ENCODE measurements at regions not wholly inside any gene's neighbourhood (a gene's known extent, or its start where the extent isn't known, plus 50 kb on each side); places are given as distances from the start of the nearest gene placed in this dataset.
"Not testable (repeated sequence)": the region's sequence is repeated elsewhere in the genome, so short reads cannot be mapped to it uniquely, and the experiment has no call there.

- in situ Hi-C loops (cut with HindIII; ENCODE audit: low pct_ligation_motif_present, low pct_unique_long_range_greater_than_20kb, low sequenced_read_pairs): no loop called here
- no peak for DNase-seq
Measured at GRCh38 chr4:117704721-117705120, 329.6 kb upstream of the NDST3 start.

GRCh38 chr4:117740736-117741135 lies 293.6 kb upstream of the NDST3 start:
- in situ Hi-C loops (cut with HindIII; ENCODE audit: low pct_ligation_motif_present, low pct_unique_long_range_greater_than_20kb, low sequenced_read_pairs): no loop called here
- no peak for DNase-seq

- DNase-seq: not testable (repeated sequence)
Measured at GRCh38 chr4:117745379-117745778, 288.9 kb upstream of the NDST3 start.

GRCh38 chr4:117755438-117755837 lies 278.8 kb upstream of the NDST3 start:
- DNase-seq: no peak
- in situ Hi-C loops (cut with HindIII; ENCODE audit: low pct_ligation_motif_present, low pct_unique_long_range_greater_than_20kb, low sequenced_read_pairs): no loop called here

More at GRCh38 chr4:117745379-117745778, 288.9 kb upstream of the NDST3 start:
- in situ Hi-C loops (cut with HindIII; ENCODE audit: low pct_ligation_motif_present, low pct_unique_long_range_greater_than_20kb, low sequenced_read_pairs): not testable (repeated sequence)

DNA sequence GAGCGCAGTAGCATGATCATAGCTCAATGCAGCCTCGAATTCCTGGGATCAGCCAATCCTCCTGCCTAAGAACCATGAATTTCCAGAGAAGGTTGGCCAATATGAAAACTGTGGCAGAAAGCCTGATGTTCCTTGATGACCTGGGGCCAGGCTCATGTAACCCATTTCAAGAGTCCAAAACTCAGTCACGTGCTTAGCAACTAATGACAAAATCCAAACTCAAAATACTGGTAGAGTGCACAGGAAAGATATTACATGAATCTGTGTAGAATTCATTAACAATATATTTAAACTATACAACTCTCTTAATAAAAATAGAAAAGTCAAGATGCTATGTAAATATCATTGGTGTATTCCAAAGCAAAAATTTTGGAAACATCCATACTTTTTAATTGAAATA lies 265.7 kb upstream of the NDST3 start:
- in situ Hi-C loops (cut with HindIII; ENCODE audit: low pct_ligation_motif_present, low pct_unique_long_range_greater_than_20kb, low sequenced_read_pairs): no loop called here
- DNase-seq: no peak

- in situ Hi-C loops (cut with HindIII; ENCODE audit: low pct_ligation_motif_present, low pct_unique_long_range_greater_than_20kb, low sequenced_read_pairs): no loop called here
- DNase-seq: no peak
Measured at GRCh38 chr4:117770269-117771102, 263.8 kb upstream of the NDST3 start.

DNA sequence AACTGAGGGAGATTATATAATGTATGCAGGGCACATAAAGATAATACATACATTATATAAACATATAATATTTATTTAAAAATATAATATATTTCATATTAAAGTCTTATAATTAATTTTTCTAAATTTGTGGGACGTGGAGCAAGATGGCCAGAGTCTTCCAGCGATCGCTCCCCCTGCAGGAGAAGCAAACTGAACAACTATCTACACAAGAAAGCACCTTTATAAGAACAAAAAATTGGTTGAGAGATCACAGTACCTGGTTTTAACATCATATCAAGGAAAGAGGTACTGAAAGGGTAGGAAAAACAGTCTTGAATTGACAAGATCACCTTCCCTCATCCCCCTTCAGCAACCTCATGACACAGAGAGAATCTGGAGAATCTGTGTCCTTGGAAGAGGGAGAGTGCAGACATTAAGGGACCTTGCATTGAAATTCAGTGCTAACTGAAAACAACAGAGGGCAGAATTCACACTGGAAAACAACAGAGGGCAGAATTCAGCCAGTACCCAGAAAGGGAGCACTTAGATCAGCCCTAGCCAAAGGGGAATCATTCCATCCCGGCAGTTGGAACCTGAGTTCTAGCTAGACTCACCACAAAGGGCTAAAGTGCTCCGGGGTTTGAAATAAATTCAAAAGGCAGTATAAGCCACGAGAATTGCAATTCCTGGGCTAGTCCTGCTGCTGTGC lies 262.5 kb upstream of the NDST3 start:
- DNase-seq: peak; percentile 15
- in situ Hi-C loops (cut with HindIII; ENCODE audit: low pct_ligation_motif_present, low pct_unique_long_range_greater_than_20kb, low sequenced_read_pairs): no loop called here

DNA sequence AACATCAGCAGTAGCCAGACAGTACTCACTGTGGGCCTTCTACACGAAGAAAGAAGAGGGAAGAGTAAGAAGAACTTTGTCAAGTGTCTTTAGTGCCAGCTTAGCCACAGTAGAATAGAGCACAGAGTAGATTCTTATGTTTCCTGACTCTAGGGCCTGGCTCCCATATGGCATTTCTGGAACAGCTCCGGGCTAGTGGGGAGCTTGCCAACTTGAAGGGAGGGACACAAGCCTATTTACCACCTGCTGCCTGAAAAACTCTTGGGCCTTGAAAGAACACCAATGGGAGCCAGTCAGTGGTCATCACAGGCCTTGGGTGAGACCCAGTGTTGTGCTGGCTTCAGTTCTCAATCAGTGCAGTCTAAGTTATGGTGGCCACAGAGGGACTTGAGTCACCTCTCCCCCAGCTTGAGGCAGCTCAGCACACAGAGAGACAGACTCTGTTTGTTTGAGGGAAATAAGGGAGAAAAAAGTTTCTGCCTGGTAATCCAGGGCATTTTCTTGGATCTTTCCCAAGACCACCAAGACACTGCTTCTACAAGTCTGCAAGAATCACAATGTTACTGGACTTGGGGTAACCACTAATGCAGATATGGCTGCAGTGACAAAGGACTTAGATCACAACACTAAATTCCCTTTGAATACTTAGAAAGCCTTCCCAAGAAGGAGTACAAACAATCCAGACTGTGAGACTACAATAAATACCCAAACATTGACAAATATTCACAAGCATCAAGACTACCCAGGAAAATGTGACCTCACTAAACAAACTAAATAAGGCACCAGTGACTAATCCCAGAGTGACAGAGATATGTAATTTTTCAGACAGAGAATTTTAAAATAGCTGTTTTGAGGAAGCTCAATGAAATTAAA lies 261.0 kb upstream of the NDST3 start:
- in situ Hi-C loops (cut with HindIII; ENCODE audit: low pct_ligation_motif_present, low pct_unique_long_range_greater_than_20kb, low sequenced_read_pairs): no loop called here
- no peak for DNase-seq

- DNase-seq: no peak
- in situ Hi-C loops (cut with HindIII; ENCODE audit: low pct_ligation_motif_present, low pct_unique_long_range_greater_than_20kb, low sequenced_read_pairs): no loop called here
Measured at GRCh38 chr4:117777721-117778120, 256.6 kb upstream of the NDST3 start.

GRCh38 chr4:117783716-117784115 lies 250.6 kb upstream of the NDST3 start:
- in situ Hi-C loops (cut with HindIII; ENCODE audit: low pct_ligation_motif_present, low pct_unique_long_range_greater_than_20kb, low sequenced_read_pairs): no loop called here
- peak; percentile 50 for DNase-seq

DNA sequence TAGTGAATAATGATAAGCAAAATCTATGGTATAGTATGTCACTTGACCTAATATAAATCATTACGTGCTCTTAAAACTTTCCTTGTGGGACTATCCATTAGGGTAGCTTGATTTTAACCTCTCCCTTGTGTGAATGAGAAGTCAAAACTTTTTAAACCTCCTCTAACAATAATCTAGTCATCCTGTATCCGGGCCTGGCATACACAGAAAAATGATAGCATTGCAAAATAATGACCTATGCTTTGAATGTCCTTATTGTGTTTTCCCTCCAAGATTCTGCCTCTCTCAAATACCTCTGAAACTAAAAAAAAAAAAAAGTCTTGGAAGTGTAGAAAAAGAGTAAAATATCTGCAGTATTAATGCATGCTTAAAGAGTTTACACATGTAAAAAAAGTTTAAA lies 250.0 kb upstream of the NDST3 start:
- in situ Hi-C loops (cut with HindIII; ENCODE audit: low pct_ligation_motif_present, low pct_unique_long_range_greater_than_20kb, low sequenced_read_pairs): no loop called here
- no peak for DNase-seq

- in situ Hi-C loops (cut with HindIII; ENCODE audit: low pct_ligation_motif_present, low pct_unique_long_range_greater_than_20kb, low sequenced_read_pairs): no loop called here
- no peak for DNase-seq
Measured at GRCh38 chr4:117786566-117786965, 247.7 kb upstream of the NDST3 start.

DNA sequence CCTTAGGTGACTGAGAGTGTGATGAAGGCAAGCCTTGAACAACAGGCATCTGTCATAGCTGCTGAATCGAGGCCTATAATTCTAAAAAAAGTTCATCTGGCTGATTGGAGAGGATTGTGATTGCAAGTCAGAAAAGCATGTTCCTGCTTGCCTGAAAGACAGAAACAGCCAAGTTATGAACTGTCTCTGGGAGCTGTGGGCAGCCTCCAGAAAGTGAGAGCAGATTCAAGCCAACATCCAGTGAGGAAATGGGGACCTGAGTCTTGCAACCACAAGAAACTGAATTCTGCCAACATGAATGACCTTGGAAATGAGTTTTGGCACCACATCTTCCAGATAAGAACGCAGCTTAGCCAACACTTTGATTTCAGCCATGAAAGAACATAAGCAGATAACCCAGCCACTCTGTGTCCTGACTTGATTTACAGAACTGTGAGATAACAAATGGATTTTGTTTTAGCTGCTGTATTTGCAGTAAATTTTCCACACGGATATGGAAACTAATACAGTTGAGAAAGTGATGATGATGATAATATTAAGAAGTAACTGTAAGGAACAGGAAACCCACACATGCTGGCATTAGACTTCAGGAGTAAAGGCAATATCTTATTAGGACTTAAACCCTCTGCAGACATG lies 240.3 kb upstream of the NDST3 start:
- DNase-seq: no peak
- in situ Hi-C loops (cut with HindIII; ENCODE audit: low pct_ligation_motif_present, low pct_unique_long_range_greater_than_20kb, low sequenced_read_pairs): no loop called here

DNA sequence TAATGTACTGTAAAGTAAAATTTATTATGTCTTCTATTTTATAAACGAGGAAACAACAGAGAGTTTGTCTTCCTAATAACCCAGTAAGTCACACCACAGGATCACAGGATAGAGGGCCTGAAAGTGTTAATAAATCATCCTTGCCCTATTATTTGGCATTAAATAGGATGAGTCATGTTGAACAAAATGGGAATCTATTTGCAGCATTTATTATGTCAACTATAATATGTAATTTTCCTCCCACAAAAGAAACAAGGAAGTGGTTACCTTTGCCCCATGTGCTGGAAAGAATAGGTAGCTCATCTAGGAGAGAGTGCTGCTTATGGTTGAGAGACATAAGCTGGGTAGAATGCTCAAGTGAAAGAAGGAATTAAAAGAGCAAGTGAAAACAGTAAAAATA lies 237.6 kb upstream of the NDST3 start:
- in situ Hi-C loops (cut with HindIII; ENCODE audit: low pct_ligation_motif_present, low pct_unique_long_range_greater_than_20kb, low sequenced_read_pairs): no loop called here
- DNase-seq: no peak

- DNase-seq: no peak
- in situ Hi-C loops (cut with HindIII; ENCODE audit: low pct_ligation_motif_present, low pct_unique_long_range_greater_than_20kb, low sequenced_read_pairs): no loop called here
Measured at GRCh38 chr4:117800636-117801035, 233.7 kb upstream of the NDST3 start.

DNA sequence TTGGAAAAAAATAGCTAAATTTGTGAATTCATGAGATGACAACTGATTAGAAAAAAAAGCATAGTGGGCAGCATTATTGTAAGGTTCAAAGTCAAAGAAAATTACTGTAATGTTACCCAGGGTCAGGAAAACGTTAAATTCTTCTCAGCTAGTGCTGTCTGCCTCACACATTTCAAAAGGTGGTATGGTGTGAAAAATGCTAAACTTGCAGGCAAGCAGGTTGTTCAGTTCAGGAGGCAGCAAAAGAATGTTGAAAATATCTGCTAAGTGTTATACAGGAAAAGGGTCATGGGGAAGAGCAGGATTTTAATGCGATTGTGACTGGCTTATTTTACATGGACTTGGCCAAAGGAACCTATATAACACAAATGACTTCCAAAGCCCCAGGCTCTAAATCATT lies 232.5 kb upstream of the NDST3 start:
- in situ Hi-C loops (cut with HindIII; ENCODE audit: low pct_ligation_motif_present, low pct_unique_long_range_greater_than_20kb, low sequenced_read_pairs): no loop called here
- DNase-seq: no peak

GRCh38 chr4:117811731-117812130 lies 222.6 kb upstream of the NDST3 start:
- in situ Hi-C loops (cut with HindIII; ENCODE audit: low pct_ligation_motif_present, low pct_unique_long_range_greater_than_20kb, low sequenced_read_pairs): no loop called here
- no peak for DNase-seq

DNA sequence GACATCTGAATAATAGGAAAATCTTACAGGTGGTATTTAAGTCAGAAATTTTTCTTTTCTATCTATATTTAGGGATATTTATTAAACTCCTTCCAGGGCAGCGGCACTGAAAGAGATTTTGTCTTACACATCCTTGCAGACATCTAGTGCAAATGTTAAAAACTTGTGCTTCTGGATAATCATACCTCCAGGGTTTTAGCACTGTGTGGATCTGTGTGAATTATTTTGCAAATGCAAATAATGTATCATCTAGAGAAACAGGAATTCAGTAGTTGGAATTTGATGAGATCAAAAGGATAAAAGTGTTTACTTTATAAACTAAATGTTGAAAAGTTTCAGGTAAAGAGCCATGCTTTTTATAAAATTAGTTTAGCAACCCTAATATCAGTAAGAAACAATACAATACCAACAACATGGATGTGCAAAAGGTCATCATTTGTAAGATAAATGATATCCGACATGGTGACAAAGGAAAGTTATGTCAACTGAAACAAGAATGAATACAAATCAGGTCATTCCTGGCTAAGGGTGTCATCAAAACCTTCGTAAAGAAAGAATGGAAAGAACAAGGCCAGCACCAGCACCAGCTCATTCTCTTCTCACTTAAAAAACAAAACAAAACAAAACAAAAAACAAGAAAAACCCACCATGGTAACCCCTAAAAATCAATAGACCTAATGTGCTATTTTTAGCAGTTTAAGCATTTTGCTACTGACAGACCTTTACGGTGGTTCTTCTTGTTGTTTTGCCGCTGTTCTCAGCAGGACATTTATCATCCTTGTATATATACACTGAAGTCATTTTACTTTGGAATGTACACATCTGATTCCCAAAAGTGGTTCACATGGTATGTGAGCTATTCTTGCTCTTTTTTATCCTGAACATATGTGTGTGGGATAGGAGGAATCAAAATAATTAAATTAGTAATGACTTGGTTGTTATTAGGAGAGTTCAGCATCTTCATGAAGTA lies 219.7 kb upstream of the NDST3 start:
- no peak for DNase-seq
- in situ Hi-C loops (cut with HindIII; ENCODE audit: low pct_ligation_motif_present, low pct_unique_long_range_greater_than_20kb, low sequenced_read_pairs): no loop called here
